ENCODE measurements at regions not wholly inside any gene's neighbourhood (a gene's known extent, or its start where the extent isn't known, plus 50 kb on each side); places are given as distances from the start of the nearest gene placed in this dataset.

GRCh38 chr6:165968408-165968807 is 199.2 kb downstream of the TBXT start:
- DNase-seq (ENCODE audit: low spot score): no peak
- TF ChIP-seq CTCF (IDR thresholded peaks at IDR 0.05; ENCODE audit: extremely low read depth, insufficient read depth, missing control alignments): no peak
- in situ Hi-C loops (cut with MboI; ENCODE audit: low pct_unique_long_range_greater_than_20kb, low sequenced_read_pairs, unreplicated experiment): no loop called here

GRCh38 chr6:165967810-165968407 is 199.7 kb downstream of the TBXT start:
- no peak for TF ChIP-seq CTCF (IDR thresholded peaks at IDR 0.05; ENCODE audit: extremely low read depth, insufficient read depth, missing control alignments)
- DNase-seq (ENCODE audit: low spot score): no peak
- in situ Hi-C loops (cut with MboI; ENCODE audit: low pct_unique_long_range_greater_than_20kb, low sequenced_read_pairs, unreplicated experiment): no loop called here

- TF ChIP-seq CTCF (IDR thresholded peaks at IDR 0.05; ENCODE audit: extremely low read depth, insufficient read depth, missing control alignments): no peak
These were observed 203.9 kb downstream of the TBXT start for GRCh38 chr6:165963750-165964149.

GRCh38 chr6:165962366-165962765 is 205.3 kb downstream of the TBXT start:
- in situ Hi-C loops (cut with MboI; ENCODE audit: low pct_unique_long_range_greater_than_20kb, low sequenced_read_pairs, unreplicated experiment): no loop called here
- no peak for TF ChIP-seq CTCF (IDR thresholded peaks at IDR 0.05; ENCODE audit: extremely low read depth, insufficient read depth, missing control alignments)
- no peak for DNase-seq (ENCODE audit: low spot score)

More at GRCh38 chr6:165963750-165964149, 203.9 kb downstream of the TBXT start:
- no peak for DNase-seq (ENCODE audit: low spot score)
- in situ Hi-C loops (cut with MboI; ENCODE audit: low pct_unique_long_range_greater_than_20kb, low sequenced_read_pairs, unreplicated experiment): no loop called here

- no peak for TF ChIP-seq CTCF (IDR thresholded peaks at IDR 0.05; ENCODE audit: extremely low read depth, insufficient read depth, missing control alignments)
- DNase-seq (ENCODE audit: low spot score): no peak
- in situ Hi-C loops (cut with MboI; ENCODE audit: low pct_unique_long_range_greater_than_20kb, low sequenced_read_pairs, unreplicated experiment): no loop called here
These were observed 206.4 kb downstream of the TBXT start for GRCh38 chr6:165961233-165961632.

- in situ Hi-C loops (cut with MboI; ENCODE audit: low pct_unique_long_range_greater_than_20kb, low sequenced_read_pairs, unreplicated experiment): no loop called here
- TF ChIP-seq CTCF (IDR thresholded peaks at IDR 0.05; ENCODE audit: extremely low read depth, insufficient read depth, missing control alignments): no peak
- no peak for DNase-seq (ENCODE audit: low spot score)
These were observed 207.0 kb downstream of the TBXT start for GRCh38 chr6:165960695-165961094.

Data from GM13977 (cell line).